ENCODE measurements at regions not wholly inside any gene's neighbourhood (a gene's known extent, or its start where the extent isn't known, plus 50 kb on each side); places are given as distances from the start of the nearest gene placed in this dataset.

- TF ChIP-seq FOXM1 (IDR thresholded peaks at IDR 0.05; ENCODE audit: borderline replicate concordance) (no peak), SP1 (IDR thresholded peaks at IDR 0.05) (no peak), SUZ12 (IDR thresholded peaks at IDR 0.05) (no peak), ARNT (IDR thresholded peaks at IDR 0.05) (no peak), CTBP1 (IDR thresholded peaks at IDR 0.05; ENCODE audit: borderline replicate concordance) (no peak), L3MBTL2 (conservative IDR thresholded peaks at IDR 0.05) (no peak), NFRKB (IDR thresholded peaks at IDR 0.05) (no peak), HDGF (IDR thresholded peaks at IDR 0.05; ENCODE audit: borderline replicate concordance) (no peak)
Measured at GRCh38 chr12:111120578-111120977, 200.2 kb upstream of the MYL2 start.
